Osteoblast (primary cell): ENCODE measurements at regions not wholly inside any gene's neighbourhood (a gene's known extent, or its start where the extent isn't known, plus 50 kb on each side); places are given as distances from the start of the nearest gene placed in this dataset.

Experiments used
- DNase-seq: peaks from one replicate; pipeline ENCODE4 v3.0.0; 2011; ENCODE audit warnings: low spot score, mixed read lengths; ENCODE audit not compliant: insufficient read length; ENCODE audit errors: missing footprints
- H2AFZ ChIP-seq: 2 replicates; pipeline ENCODE4 v1.6.0; 2011; ENCODE audit warnings: mild to moderate bottlenecking, low read length
- H3K27ac ChIP-seq: 2 replicates; pipeline ENCODE4 v1.5.1; 2011; ENCODE audit warnings: mild to moderate bottlenecking, low read depth, low read length, moderate library complexity
- H3K27me3 ChIP-seq: 2 replicates; pipeline ENCODE4 v1.6.0; 2012; ENCODE audit warnings: mild to moderate bottlenecking, control low read depth, inconsistent platforms, low read length, moderate library complexity; ENCODE audit not compliant: insufficient read depth
- H3K36me3 ChIP-seq: 2 replicates; pipeline ENCODE4 v1.5.1; 2011; ENCODE audit warnings: mild to moderate bottlenecking, low read length, control low read depth, moderate library complexity; ENCODE audit not compliant: insufficient read depth
- H3K4me1 ChIP-seq: 2 replicates; pipeline ENCODE4 v1.5.1; 2011; ENCODE audit warnings: mild to moderate bottlenecking, low read length, control low read depth, moderate library complexity; ENCODE audit not compliant: insufficient read depth
- H3K4me2 ChIP-seq: 2 replicates; pipeline ENCODE4 v1.6.0; 2011; ENCODE audit warnings: mild to moderate bottlenecking, low read length; ENCODE audit not compliant: insufficient read depth
- H3K4me3 ChIP-seq: fragments of 200-600 bp; sonication (generic); 3 replicates; pipeline ENCODE4 v1.5.1; 2012; ENCODE audit warnings: mild to moderate bottlenecking, low read length, inconsistent platforms; ENCODE audit not compliant: insufficient read depth
- H3K79me2 ChIP-seq: 2 replicates; pipeline ENCODE4 v1.6.0; 2012; ENCODE audit warnings: mild to moderate bottlenecking, low read length, control low read depth, inconsistent platforms; ENCODE audit not compliant: insufficient read depth
- H3K9me3 ChIP-seq: 2 replicates; pipeline ENCODE4 v1.5.1; 2011; ENCODE audit warnings: low read depth, low read length, control low read depth
- H4K20me1 ChIP-seq: 2 replicates; pipeline ENCODE4 v1.6.0; 2012; ENCODE audit warnings: mild to moderate bottlenecking, low read length, control low read depth; ENCODE audit not compliant: insufficient read depth
- CTCF ChIP-seq: IDR thresholded peaks from 2 replicates; pipeline ENCODE4 v1.5.1; 2011; ENCODE audit warnings: mild to moderate bottlenecking, low read depth, low read length, moderate library complexity; ENCODE audit errors: extremely low read depth

- no peak for DNase-seq
- Histone ChIP-seq H3K79me2 (no peaks in the 10 kb centered on the region), H3K9me3 (peaks cover 4% of the 10 kb centered on the region), H3K27me3 (peaks cover 13% of the 10 kb centered on the region), H4K20me1 (no peaks in the 10 kb centered on the region), H3K4me2 (no peak overlapping the region), H2AFZ (no peak overlapping the region), H3K4me3 (no peak overlapping the region), H3K27ac (no peak overlapping the region), H3K4me1 (peaks cover 3% of the 10 kb centered on the region), H3K36me3 (no peaks in the 10 kb centered on the region)
- TF ChIP-seq CTCF, result no peak
Observed at GRCh38 chr7:18081617-18082016, 54.0 kb upstream of the PRPS1L1 start.

- H3K36me3 ChIP-seq, result no peaks in the 10 kb centered on the region
- no peaks in the 10 kb centered on the region for H3K79me2 ChIP-seq
- peaks cover 4% of the 10 kb centered on the region for H3K9me3 ChIP-seq
- no peak for TF ChIP-seq CTCF
- no peak overlapping the region for H3K27ac ChIP-seq
- no peak for DNase-seq
- H4K20me1 ChIP-seq, result no peaks in the 10 kb centered on the region
- H3K4me1 ChIP-seq, result peaks cover 3% of the 10 kb centered on the region
- H3K27me3 ChIP-seq, result peaks cover 17% of the 10 kb centered on the region
- no peak overlapping the region for H3K4me2 ChIP-seq
- no peak overlapping the region for H3K4me3 ChIP-seq
- no peak overlapping the region for H2AFZ ChIP-seq
Observed at GRCh38 chr7:18082169-18082568, 54.5 kb upstream of the PRPS1L1 start.

- H2AFZ ChIP-seq, result peak overlapping the region; percentile 80
- H3K9me3 ChIP-seq, result peaks cover 4% of the 10 kb centered on the region
- H3K27ac ChIP-seq, result no peak overlapping the region
- no peaks in the 10 kb centered on the region for H4K20me1 ChIP-seq
- DNase-seq, result peak; percentile 84
- H3K4me2 ChIP-seq, result peak overlapping the region; percentile 78
- H3K4me3 ChIP-seq, result peak overlapping the region; percentile 71
- peaks cover 3% of the 10 kb centered on the region for H3K4me1 ChIP-seq
- peaks cover 48% of the 10 kb centered on the region for H3K27me3 ChIP-seq
- H3K79me2 ChIP-seq, result no peaks in the 10 kb centered on the region
- H3K36me3 ChIP-seq, result no peaks in the 10 kb centered on the region
- TF ChIP-seq CTCF, result no peak
Observed at GRCh38 chr7:18086165-18087025, 58.7 kb upstream of the PRPS1L1 start.

GRCh38 chr7:18087026-18087686 lies 59.5 kb upstream of the PRPS1L1 start:
- no peak overlapping the region for H3K27ac ChIP-seq
- peak overlapping the region; percentile 80 for H2AFZ ChIP-seq
- no peaks in the 10 kb centered on the region for H4K20me1 ChIP-seq
- peak overlapping the region; percentile 74 for H3K4me2 ChIP-seq
- no peaks in the 10 kb centered on the region for H3K36me3 ChIP-seq
- H3K4me1 ChIP-seq, result peaks cover 3% of the 10 kb centered on the region
- H3K9me3 ChIP-seq, result peaks cover 2% of the 10 kb centered on the region
- peak overlapping the region; percentile 71 for H3K4me3 ChIP-seq
- no peak for DNase-seq
- peaks cover 50% of the 10 kb centered on the region for H3K27me3 ChIP-seq
- TF ChIP-seq CTCF, result no peak
- H3K79me2 ChIP-seq, result no peaks in the 10 kb centered on the region
